Islet precursor cell (in vitro differentiated cells): ENCODE measurements at regions not wholly inside any gene's neighbourhood (a gene's known extent, or its start where the extent isn't known, plus 50 kb on each side); places are given as distances from the start of the nearest gene placed in this dataset.

Source experiments
- DNase-seq: peaks from one replicate; pipeline ENCODE4 v3.0.0-alpha.2; 2018

- DNase-seq = no peak
These were observed 59.0 kb upstream of the CDK20 start for GRCh38 chr9:88033359-88033702.

- no peak for DNase-seq
These were observed 54.0 kb upstream of the CDK20 start for GRCh38 chr9:88028338-88028737.

- no peak for DNase-seq
These were observed 51.8 kb upstream of the CDK20 start for GRCh38 chr9:88026118-88026479.

- no peak for DNase-seq
These were observed 51.2 kb upstream of the CDK20 start for GRCh38 chr9:88025411-88026117.

GRCh38 chr9:88024896-88025295 lies 50.6 kb upstream of the CDK20 start:
- no peak for DNase-seq
